GM23248 (cell line): ENCODE measurements at regions not wholly inside any gene's neighbourhood (a gene's known extent, or its start where the extent isn't known, plus 50 kb on each side); places are given as distances from the start of the nearest gene placed in this dataset.

Experiments used
- EZH2 ChIP-seq: fragments of 200-600 bp; sonication (generic); IDR thresholded peaks from 2 replicates; pipeline ENCODE4 v1.6.1; 2018; ENCODE audit warnings: antibody characterized with exemption, mild to moderate bottlenecking; ENCODE audit not compliant: insufficient read depth, poor library complexity, severe bottlenecking
- EZH2phosphoT487 ChIP-seq: fragments of 200-600 bp; sonication (generic); IDR thresholded peaks from 2 replicates; pipeline ENCODE4 v1.6.1; 2018; ENCODE audit warnings: antibody characterized with exemption, moderate library complexity, mild to moderate bottlenecking, low read depth; ENCODE audit not compliant: insufficient read depth

- TF ChIP-seq EZH2 (no peak), EZH2phosphoT487 (no peak)
Observed at GRCh38 chr13:40407567-40407966, 258.9 kb downstream of the FOXO1 start.
